C4-2B (cell line): ENCODE measurements at regions not wholly inside any gene's neighbourhood (a gene's known extent, or its start where the extent isn't known, plus 50 kb on each side); places are given as distances from the start of the nearest gene placed in this dataset.

ENCODE experiments used
- CTCF ChIP-seq: fragments of 450-650 bp; conservative IDR thresholded peaks from 2 replicates; pipeline ENCODE4 v1.5.1; 2017; ENCODE audit warnings: mild to moderate bottlenecking
- ZFX ChIP-seq: fragments of 450-650 bp; IDR thresholded peaks from 2 replicates; pipeline ENCODE4 v1.6.1; 2017

- no peak for TF ChIP-seq ZFX
- TF ChIP-seq CTCF = no peak
These were observed 84.7 kb upstream of the TNFAIP3 start for GRCh38 chr6:137782166-137783039.
